Fibroblast of skin of left biceps (primary cell): ENCODE measurements at regions not wholly inside any gene's neighbourhood (a gene's known extent, or its start where the extent isn't known, plus 50 kb on each side); places are given as distances from the start of the nearest gene placed in this dataset.
"Not testable (repeated sequence)": the region's sequence is repeated elsewhere in the genome, so short reads cannot be mapped to it uniquely, and the experiment has no call there.

Experiments used
- DNase-seq, 2 experiments: peaks; one replicate each; pipeline ENCODE4 v3.0.0-alpha.2; 2013; ENCODE audit warnings: low read depth in 2 of 2

DNA sequence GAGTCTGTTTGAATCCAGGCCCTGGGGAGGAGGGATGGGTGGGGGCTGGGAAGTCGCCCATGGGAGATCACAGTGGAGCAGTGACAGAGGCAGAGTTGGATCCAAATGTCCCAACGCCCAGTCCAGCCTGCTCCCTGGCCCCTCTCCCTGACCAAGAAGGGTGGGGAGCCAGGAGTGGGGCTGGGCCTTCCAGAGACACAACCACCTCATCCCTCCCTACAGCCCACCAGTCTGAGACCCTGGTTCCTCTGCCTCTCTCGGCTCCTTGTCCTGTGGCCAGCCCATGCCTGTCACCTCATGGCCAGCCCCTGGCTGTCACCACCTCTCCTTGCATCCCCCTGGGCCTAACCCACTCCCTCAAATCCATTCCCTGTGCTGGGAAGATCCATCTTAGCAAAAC lies 71.2 kb upstream of the PRR5 start:
- no peak for DNase-seq

DNA sequence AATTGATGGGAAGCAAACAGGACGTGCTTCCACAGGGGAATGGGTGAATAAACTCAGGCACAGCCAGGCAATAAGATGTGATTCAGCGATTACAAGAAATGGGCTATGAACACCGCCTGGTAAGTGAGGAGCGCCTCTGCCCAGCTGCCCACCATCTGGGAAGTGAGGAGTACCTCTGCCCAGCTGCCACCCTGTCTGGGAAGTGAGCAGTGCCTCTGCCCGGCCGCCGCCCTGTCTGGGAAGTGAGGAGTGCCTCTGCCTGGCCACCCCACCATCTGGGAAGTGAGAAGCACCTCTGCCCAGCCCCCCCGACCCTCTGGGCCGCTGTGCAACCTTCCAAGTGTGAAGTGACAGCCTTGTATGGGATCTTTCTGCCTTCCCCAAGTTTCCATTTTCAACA lies 73.2 kb upstream of the PRR5 start:
- DNase-seq, result no peak

DNA sequence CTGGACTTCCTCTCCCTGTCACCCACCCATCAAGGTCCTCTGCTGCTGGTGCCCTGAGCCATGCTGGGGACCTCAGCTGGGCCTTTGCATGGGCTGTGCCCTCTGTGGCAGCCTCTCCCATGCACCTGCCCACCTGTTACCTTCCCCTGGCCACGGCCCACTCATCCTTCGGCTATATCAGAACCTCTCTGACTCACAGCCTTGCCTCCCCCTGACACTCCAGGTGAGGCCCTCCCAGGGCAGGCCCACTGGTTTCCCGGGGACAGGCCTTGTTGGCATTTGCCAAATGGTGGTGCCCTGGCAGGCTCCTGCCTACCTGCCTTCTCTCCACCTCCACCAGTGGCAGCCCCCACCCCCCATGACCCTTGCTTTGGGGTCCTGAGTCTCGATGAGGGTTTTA lies 73.7 kb upstream of the PRR5 start:
- no peak for DNase-seq

DNA sequence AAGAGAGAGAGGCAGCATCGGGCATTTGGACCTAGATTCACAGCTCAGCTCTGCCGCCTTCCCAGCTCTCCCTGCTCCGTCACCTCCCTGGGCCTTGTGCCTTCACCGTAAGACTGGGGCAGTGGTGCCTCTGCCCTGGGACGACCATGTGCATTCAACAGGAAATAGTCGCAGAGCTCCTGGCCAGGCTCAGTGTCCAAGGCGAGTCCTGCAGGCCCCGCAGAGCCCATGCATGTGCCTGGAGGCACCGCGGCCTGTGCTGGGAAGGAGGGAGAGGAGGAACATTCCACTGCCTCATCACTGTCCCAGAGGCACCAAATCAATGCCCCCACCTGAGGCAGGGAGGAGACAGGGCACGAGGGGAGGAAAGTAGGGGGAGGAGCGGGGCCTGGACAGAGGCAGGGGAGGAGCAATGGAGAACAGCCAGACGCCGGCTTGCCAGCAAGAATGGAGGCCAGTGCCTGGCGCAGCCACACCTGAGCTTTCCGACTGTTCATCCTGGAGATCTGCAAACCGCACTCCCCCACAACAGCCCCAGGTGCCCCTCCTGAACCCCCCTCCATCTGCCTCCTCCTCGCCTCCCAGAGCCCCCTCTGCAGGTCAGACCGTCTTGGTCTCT lies 74.4 kb upstream of the PRR5 start:
- no peak for DNase-seq

DNA sequence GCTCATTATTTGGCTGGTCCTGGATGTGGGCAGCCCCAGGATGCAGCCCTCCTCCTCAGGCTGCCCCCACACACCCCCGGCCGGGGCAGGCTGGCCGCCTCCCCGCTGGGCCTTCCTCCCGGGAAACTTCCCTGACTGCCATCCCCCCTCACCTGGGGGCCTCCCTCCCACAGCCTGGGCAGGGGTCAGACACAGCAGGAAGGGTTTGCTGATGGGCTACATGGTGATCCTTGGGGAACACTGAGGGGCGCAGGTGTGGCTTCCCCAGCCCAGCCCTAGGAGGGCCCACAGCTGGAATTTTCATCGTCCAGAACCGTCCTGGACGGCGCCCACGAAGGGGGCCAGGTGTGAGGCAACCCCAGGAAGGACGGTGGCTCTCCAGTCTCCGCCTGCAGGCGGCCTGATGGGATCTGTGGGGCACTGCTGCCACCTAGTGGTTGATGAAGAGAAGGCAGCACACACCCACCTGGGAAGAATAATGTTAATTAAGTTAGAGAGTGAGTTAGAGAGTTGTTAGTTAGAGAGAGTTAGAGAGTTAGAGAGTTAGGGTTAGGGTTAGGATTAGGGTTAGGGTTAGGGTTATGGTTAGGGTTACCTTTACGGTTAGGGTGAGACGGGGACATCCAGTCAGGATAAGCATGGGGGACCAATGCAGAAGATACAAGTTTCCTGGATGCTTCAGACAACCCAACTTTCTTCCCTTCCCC lies 75.9 kb upstream of the PRR5 start:
- no peak for DNase-seq

DNA sequence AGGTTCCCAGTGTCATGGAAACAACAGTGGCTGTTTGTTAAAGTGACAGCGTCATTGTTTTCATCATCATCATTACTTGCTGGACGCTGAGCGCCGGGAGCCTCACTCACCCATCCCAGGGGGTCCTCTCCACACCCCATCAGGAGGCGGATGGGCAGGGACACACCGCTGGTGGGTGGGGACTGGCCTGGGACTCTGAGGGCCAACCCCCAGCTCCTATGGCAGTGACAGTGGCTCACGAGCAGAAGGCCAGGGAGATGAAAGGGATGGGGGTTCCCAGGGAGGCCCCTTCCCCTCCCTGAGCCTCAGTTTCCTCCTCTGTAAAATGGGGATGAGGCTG lies 76.6 kb upstream of the PRR5 start:
- DNase-seq, result no peak

DNA sequence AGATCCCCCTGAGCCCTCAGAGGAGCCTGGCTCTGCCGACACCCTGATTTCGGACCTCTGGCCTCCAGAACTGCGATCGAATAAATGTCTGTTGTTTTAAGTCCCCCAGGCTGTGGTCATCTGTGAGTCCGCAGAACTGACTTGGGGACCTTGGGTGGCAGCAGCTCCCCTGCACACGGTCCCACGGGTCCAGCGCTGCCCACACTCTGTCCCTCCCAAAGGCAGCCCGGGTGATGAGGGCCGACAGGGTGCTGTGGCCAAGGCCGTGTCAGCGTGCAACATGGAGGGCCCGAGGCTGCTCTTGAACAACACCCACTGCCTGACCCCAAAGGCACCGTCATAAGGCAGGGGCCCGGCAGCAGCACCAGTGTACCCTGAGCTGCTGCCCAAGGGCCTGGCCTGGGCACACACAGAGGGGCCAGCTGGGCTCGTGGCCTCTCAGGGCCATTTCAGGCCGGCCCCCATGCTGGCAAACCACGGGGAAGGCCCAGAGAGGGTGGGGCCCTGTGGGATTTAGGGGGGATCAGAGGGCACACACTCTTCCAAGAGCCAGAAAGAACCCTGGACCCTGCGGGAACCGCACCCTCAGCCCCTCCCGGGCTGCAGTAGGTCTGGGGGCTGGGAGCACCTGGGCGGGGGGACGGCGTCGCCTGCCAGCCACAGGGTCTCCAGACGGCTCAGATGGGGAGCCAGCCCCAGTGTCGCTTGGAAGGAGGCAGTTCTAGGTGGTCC lies 77.1 kb upstream of the PRR5 start:
- DNase-seq, result no peak

DNA sequence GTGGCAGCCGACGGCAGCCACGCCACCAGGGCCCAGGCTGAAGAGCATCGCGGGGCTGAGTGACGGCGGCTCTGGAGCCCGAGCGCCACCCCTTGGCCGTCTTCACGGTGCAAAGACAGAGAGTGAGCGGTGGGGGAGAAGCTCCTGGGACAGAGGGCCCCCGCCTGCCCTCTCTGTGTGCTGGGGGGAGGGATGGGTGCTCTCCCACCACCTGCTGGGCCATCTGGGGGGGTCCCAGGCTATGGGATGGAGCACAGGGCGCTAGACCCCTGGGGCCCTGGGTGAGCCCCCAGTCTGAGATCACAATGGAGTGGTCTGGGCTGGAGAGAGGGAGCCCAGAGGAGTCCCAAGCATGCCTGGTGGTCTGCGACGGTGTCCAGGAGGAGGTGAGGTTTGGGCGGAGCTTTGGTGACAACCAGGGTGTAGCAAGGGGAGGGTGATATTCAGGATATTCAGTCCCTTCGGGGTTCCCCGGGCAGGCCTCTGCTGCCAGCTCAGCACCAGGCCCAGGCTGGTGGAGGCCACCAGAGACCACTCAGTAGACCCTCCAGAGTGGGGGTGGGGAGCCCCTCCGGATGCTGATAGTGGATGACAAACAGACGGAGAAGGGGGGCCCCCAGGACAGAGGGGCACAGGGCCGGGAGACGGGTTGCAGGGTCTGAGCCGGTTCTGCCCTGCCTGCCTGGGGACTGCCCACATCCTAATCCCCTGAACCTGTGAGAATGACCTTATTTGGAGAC lies 78.1 kb upstream of the PRR5 start:
- no peak for DNase-seq

DNA sequence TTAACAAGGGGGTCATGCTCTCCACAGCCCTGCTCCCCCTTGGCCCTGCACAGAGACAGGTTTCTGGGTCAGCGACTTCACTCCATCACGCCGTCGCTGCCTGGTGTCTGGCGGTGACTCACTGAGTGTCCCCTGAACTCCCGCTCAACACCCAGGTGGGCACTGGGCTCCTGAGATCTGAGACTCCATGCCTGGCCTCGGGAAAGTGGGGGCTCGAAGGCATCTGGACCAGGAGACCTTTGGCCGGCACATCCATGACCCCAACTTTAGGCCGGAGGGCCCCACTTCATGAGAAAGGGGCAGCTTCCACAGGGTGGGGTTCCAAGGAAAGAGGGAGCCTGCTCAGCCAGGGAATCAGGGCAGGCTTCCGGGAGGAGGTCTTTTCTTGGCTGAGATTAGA lies 79.3 kb upstream of the PRR5 start:
- no peak for DNase-seq

DNA sequence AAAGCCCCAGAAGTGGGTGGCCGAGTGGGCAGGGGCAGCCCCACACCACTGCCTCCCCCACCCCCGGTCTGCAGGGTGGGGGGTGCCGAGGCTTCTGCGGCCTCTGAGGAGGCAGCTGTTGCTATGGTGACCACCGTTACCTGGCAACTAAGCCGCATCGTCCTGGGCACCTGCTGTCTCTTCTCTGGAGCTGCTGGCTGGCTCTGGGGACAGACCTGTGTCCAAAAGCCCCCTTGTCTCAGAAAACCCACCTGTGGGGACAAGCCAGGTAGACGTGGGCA lies 79.9 kb upstream of the PRR5 start:
- no peak for DNase-seq

DNA sequence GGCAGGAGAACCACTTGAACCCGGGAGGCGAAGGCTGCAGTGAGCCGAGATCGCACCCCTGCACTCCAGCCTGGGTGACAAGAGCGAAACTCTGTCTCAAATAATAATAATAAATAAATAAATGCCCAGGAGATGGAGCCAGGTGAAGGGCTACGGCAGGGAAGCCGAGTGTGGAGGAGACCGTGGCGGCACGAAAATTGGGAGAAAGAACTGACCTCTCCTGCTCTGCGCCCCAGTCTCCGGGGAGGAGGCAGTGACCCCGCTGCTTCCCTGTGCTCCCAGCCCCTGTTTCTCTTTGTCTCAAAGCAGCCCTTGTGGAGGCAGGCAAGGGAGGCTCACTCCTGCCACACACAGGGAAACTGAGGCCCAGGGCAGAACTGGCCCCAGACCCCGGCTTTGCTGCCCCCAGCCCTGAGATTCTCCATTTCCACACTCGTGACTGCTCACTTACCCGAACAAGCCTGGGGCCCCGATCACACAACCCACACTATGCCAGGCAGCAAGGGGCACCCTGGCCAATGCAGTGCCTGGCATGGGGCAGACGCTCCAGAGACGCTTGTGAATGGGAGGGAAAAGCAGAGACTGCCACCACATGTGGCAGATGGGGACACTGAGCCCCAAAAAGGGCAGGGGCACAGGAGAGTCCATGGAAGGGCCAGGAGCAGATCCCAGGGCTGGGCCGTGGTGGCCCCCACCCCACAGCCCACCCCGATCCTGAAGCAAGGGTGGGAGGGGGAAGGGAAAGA lies 80.4 kb upstream of the PRR5 start:
- no peak for DNase-seq

DNA sequence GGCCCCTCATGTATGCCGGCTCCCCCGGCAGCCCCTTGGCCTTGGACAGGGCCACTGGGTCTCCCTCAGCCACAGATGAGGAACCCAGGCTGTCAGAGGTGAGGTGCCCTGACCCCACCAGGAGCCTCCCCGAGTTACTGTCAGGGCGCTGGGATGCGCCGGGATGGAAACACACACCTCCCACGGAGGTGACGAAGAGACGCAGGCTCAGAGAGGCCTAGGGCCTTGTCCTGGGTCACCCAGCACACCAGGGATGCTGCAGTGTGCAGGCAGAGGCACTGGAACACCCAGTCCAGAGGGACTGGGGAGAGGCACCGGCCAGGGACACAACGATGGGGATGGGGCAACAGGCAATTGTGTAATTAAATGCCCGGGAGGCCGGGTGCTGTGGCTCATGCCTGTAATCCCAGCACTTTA lies 81.2 kb upstream of the PRR5 start:
- no peak for DNase-seq

DNA sequence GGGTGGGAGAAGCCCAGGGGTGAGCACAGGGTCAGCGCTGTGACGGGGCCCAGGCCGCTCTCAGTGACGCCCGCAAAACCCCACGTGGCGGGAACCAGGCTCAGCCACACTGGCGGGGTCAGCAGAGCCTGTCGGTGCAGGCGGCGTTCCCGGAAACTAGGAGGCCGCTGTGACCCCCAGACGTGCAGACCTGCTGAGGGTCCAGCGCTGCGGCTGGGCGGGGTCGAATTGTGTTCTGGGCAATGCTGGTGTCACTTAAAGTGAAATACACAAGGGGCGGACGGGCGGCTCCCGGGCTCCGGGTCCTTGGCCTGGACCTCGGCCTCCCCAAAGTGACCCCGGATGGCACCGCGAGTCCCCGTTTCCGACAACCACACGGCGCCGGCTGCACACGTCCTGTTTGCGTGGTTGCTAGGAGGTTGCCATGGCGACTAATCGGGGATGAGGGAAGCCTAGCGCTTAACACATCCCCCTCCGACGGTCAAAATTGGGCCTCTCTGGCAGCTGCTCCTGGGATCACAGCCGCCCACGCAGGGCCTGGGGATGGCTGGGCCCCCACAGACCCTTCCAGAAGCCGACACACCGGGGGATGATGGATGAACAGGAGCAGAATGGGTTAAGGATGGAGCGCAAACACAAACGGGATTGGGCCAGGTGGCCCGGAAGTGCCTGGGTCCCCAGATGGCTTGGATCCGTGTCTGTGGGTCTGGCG lies 81.7 kb upstream of the PRR5 start:
- peak in 1 of 2 experiments; percentile 12 for DNase-seq

DNA sequence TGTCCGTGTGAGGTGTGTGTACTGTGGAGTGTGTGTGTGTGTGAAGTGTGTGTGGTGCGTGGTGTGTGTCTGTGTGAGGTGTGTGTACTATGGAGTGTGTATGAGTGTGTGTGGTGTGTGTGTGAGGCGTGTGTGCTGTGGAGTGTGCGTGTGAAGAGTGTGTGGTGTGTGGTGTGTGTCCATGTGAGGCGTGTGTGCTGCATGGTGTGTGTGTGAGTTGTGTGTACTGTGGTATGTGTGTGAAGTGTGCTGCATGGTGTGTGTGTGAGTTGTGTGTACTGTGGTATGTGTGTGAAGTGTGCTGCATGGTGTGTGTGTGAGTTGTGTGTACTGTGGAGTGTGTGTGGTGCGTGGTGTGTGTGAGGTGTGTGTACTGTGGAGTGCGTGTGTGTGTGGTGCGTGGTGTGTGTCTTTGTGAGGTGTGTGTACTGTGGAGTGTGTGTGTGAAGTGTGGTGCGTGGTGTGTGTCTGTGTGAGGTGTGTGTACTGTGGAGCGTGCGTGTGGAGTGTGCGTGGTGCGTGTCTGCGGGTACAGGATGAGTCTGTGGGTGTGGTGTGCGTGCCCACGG lies 82.4 kb upstream of the PRR5 start:
- DNase-seq, result not testable (repeated sequence)

DNA sequence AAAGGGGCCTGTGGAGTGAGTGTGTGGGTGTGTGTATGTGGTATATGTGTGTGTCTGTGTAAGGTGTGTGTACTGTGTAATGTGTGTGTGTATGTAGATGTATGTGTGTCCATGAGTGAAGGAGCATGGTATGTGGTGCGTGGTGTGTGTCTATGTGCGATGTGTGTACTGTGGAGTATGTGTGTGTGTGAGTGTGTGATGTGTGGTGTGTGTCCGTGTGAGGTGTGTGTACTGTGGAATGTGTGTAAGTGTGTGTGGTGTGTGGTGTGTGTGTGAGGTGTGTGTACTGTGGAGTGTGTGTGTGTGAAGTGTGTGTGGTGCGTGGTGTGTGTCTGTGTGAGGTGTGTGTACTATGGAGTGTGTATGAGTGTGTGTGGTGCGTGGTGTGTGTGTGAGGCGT lies 83.1 kb upstream of the PRR5 start:
- DNase-seq, result not testable (repeated sequence)

DNA sequence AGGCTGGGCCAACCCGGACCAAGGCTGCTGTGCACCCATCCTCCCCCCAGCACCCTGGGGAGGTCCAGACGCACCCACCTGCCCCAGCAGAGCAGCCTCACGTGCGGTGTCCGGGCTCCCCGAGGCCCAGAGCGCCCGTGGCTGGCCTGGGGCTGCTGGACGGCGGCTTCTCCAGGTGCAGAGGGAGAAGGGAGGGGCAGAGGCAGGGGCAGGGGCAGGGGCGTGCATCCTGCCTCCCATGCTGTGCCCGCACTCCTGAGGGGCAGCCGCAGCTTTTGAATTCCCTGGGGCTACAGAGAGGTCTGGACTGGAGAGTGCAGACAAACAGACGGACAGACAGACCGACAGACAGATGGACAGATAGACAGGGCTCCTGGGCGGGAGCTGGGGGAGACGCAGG lies 83.6 kb upstream of the PRR5 start:
- DNase-seq, result no peak

DNA sequence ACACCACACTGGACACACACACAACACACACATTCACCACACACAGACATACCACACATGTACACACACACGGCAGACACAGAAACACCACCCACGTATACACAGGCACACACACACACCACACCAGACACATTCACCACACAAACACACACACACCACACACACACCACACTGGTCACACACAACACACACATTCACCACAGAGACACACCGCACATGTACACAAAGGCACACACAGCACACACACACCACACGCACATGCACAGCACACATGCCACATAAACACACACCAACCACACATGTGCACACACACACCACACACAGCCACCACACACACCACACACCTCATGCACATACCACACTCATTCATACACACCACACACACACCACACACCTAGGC lies 84.2 kb upstream of the PRR5 start:
- no peak for DNase-seq

DNA sequence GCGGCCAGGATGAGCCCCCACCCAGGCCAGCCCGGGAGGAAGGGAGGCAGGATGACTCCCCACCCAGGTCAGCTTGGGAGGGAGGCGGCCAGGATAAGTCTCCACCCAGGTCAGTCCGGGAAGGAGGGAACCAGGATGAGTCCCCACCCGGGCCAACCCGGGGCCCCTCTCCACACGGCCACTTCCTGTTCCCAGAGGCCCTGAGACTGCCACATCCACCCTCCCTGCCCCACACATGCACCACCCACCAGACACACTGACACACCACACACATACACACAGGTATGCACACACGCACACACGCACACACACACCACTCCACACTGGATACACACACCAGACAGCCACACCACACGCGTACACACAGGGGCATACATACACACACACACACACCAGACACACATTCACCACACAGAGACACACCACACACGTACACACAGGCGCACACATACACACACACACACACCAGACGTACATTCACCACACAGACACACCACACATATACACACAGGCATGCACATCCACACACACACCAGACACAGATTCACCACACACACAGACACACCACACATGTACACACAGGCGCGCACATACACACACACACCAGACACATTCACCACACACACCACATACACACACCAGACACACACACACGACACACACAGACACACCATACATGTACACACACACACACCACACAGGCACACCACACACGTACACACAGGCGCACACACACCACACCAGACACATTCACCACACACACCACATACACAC lies 84.9 kb upstream of the PRR5 start:
- no peak for DNase-seq

DNA sequence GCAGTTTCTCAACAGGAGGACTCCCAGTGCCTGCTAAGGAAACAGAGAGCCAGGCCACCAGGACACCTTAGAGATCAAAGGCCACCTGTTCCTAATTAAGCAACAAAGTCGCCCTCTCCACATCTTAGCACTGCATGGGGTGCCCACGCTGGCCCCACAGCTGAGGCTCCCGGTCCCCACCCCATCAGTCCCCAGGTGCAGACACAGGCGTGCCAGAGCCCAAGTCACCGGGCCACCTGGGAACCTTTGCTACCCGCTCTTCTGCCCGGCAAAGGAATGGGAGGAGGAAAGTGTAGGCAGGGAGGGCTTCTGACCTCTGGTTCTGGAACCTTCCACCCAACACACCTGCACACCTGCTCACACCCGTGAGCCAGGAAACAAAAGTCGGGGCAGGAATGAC lies 85.5 kb upstream of the PRR5 start:
- no peak for DNase-seq

DNA sequence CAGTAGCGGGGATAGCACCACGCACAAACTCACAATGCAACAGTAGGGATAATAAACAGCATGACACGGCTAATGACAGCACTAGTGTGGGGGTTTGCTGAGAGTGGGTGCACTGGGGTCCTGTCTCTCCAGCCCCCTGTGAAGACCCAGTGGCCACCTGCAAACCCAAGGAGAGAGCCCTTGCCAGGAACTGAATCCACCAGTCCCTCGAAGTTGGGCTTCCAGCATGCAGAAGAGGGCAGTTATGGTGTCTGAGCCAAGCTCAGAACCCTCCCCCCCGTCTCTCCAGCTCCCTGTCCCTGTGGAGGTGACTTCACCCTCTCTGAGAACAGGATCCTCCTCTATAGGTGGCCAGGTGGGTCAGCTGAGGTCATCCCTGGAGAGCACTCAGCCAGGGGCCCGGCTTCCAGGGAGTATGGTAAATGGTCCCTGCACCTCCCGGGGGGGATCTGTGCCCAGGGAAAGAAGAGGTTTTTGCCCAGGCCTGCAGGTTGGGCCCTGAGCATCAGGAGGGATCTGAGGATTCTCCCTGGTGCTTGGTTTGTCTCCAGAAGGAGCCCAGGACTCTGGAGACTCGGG lies 86.3 kb upstream of the PRR5 start:
- no peak for DNase-seq
